A549 (cell line): ENCODE measurements at regions not wholly inside any gene's neighbourhood (a gene's known extent, or its start where the extent isn't known, plus 50 kb on each side); places are given as distances from the start of the nearest gene placed in this dataset.

Experiments
- KDM5A ChIP-seq: fragments of 200-600 bp; sonication (generic); IDR thresholded peaks from 2 replicates; pipeline ENCODE4 v1.6.1; 2016; ENCODE audit warnings: antibody characterized with exemption, mild to moderate bottlenecking
- POLR2A ChIP-seq: IDR thresholded peaks from 2 replicates; pipeline ENCODE4 v1.6.1; 2012; ENCODE audit warnings: mild to moderate bottlenecking, low read length
- RAD21 ChIP-seq, 2 experiments: fragments of >200 bp in 1 of 2; sonication (Bioruptor Twin) in 1 of 2; formaldehyde crosslinking in 1 of 2; IDR thresholded peaks in 1 of 2; conservative IDR thresholded peaks in 1 of 2; 2 replicates in 1 of 2; 3 replicates in 1 of 2; pipeline ENCODE4 v1.6.1; 2012 to 2018; ENCODE audit warnings: inconsistent platforms in 1 of 2
- RFX5 ChIP-seq: fragments of 450-650 bp; IDR thresholded peaks from 2 replicates; pipeline ENCODE4 v1.7.1; 2014; ENCODE audit warnings: antibody characterized with exemption, mild to moderate bottlenecking, moderate library complexity
- TF ChIP-seq, protein P1 (sequence below): fragments of >200 bp; sonication (Bioruptor Twin); formaldehyde crosslinking; IDR thresholded peaks from 3 replicates; pipeline ENCODE4 v1.5.1; 2016

DNA sequence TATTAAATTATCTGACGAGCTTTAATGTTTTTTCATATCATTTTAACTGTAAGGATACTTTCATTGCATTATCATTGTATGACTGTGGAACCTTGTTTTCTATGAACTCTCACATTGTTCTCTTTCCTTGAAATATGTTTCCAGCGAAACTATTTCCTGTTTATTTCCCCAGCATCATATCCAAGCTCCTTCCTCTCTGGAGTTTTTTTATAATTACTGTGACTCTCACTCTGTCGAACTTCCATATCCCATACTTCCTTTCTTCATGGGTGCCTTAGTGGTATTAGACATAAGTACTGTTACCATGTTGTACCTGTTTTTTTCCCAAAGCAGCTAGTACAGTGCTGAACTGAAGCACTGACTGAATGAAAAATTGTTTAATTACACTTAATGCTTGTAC is 373.6 kb upstream of the CNTN3 start:
- TF ChIP-seq, protein P1, sequence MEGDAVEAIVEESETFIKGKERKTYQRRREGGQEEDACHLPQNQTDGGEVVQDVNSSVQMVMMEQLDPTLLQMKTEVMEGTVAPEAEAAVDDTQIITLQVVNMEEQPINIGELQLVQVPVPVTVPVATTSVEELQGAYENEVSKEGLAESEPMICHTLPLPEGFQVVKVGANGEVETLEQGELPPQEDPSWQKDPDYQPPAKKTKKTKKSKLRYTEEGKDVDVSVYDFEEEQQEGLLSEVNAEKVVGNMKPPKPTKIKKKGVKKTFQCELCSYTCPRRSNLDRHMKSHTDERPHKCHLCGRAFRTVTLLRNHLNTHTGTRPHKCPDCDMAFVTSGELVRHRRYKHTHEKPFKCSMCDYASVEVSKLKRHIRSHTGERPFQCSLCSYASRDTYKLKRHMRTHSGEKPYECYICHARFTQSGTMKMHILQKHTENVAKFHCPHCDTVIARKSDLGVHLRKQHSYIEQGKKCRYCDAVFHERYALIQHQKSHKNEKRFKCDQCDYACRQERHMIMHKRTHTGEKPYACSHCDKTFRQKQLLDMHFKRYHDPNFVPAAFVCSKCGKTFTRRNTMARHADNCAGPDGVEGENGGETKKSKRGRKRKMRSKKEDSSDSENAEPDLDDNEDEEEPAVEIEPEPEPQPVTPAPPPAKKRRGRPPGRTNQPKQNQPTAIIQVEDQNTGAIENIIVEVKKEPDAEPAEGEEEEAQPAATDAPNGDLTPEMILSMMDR, result no peak
- TF ChIP-seq POLR2A, result no peak
- no peak for TF ChIP-seq KDM5A
- no peak for TF ChIP-seq RFX5
- no peak for TF ChIP-seq RAD21 (conservative IDR thresholded peaks at IDR 0.05 in 1 of 2, IDR thresholded peaks at IDR 0.05 in 1 of 2)
